Heart left ventricle (tissue), 16 donors: ENCODE measurements at regions not wholly inside any gene's neighbourhood (a gene's known extent, or its start where the extent isn't known, plus 50 kb on each side); places are given as distances from the start of the nearest gene placed in this dataset.

Experiments used
- ATAC-seq, 4 donors: fragments of 200-7000 bp; cut with Tn5 transposase; one replicate each; pipeline ENCODE4 v1.9.1; 2020 to 2022; ENCODE audit warnings: moderate library complexity in 4 of 4, mild to moderate bottlenecking in 3 of 4, moderate number of reproducible peaks in 1 of 4
- DNase-seq, 5 donors: peaks; one replicate each; pipeline ENCODE4 v3.0.0-alpha.2; 2020
- H3K27ac ChIP-seq, 12 donors: fragments of 200-600 bp; sonication (generic) in 4 of 12; one replicate each; pipeline versions ENCODE4 v1.5.0 to v1.8.0; 2016 to 2022; ENCODE audit warnings: mild to moderate bottlenecking in 2 of 12
- H3K27me3 ChIP-seq, 9 donors: fragments of 200-600 bp; sonication (generic) in 2 of 9; one replicate each; pipeline versions ENCODE4 v1.5.1 to v1.8.0; 2016 to 2022; ENCODE audit warnings: mild to moderate bottlenecking in 3 of 9
- H3K36me3 ChIP-seq, 9 donors: fragments of 200-600 bp; sonication (generic) in 2 of 9; one replicate each; pipeline versions ENCODE4 v1.5.0 to v1.8.0; 2018 to 2022; ENCODE audit warnings: mild to moderate bottlenecking in 2 of 9
- H3K4me1 ChIP-seq, 12 donors: fragments of 200-600 bp; sonication (generic) in 4 of 12; one replicate each; pipeline versions ENCODE4 v1.5.0 to v1.8.0; 2016 to 2022; ENCODE audit warnings: mild to moderate bottlenecking in 3 of 12
- H3K4me3 ChIP-seq, 12 donors: fragments of 200-600 bp; sonication (generic) in 4 of 12; one replicate each; pipeline versions ENCODE4 v1.5.0 to v1.8.0; 2017 to 2022; ENCODE audit warnings: mild to moderate bottlenecking in 9 of 12, moderate library complexity in 4 of 12
- H3K9me3 ChIP-seq, 12 donors: fragments of 200-600 bp; sonication (generic) in 4 of 12; one replicate each; pipeline versions ENCODE4 v1.5.0 to v1.8.0; 2016 to 2022; ENCODE audit warnings: mild to moderate bottlenecking in 1 of 12
- POLR2A ChIP-seq, 2 donors: fragments of 450-650 bp; IDR thresholded peaks; one replicate each; pipeline ENCODE4 v1.6.1; 2017; ENCODE audit warnings: antibody characterized with exemption in 2 of 2, mild to moderate bottlenecking in 2 of 2, moderate library complexity in 2 of 2
- WGBS, 4 donors: extraction: QIAGEN DNeasy Blood & Tissue Kit in 2 of 4; methylation state at CpG; one replicate each; pipeline versions ENCODE4 v1.1.5 to v1.1.7; 2013 to 2018; 5-methylcytosine and 5-hydroxymethylcytosine counted together
- intact Hi-C, 10 donors: fragments of 100-400 bp; cut with DNase I; formaldehyde crosslinking; loops; one replicate each; pipeline versions ENCODE4 v1.11.1 to v1.14.2; 2022
- TF ChIP-seq, protein P1 (sequence below), 12 donors: fragments of 200-600 bp; sonication (generic) in 4 of 12; IDR thresholded peaks; one replicate each; pipeline versions ENCODE4 v1.5.0 to v1.8.0; 2018 to 2022; ENCODE audit warnings: antibody characterized with exemption in 12 of 12, mild to moderate bottlenecking in 5 of 12
- donor health status: ischemic (EF 13 %, LVEDD 7.1; RV severe dilation, severe dysfunction).
- donor health status: healthy with polysubstance abuse.
- donor health status: DM: no; HTN: yes; CAD: no.
- donor health status: DM: no; HTN: no; CAD: no.
- donor health status: ischemic (EF 25% LVEDD 6.9; RV normal size, moderate dysfunction).
- donor health status: ischemic (EF 25% LVEDD 5.7; RV mildly dilated, moderate dysfunction).
- donor health status: healthy.
- donor health status: DM: yes; HTN: yes; CAD: no.
- donor health status: ischemic (EF 35%, LVEDD 5.7; RV mildly dilated, moderate dysfunction).
- donor health status: nonischemic (EF 11% LVEDD 7.7; RV severe dilation, severe dysfunction).
- donor health status: DM: yes; HTN: yes; CAD: no.
- donor health status: PGD.
- donor health status: ischemic (EF 29% LVEDD 5.4; RV normal size, mild dysfunction).
- donor health status: nonischemic (EF 23%, LVEDD 6.1; RV moderate dilation, normal function).

DNA sequence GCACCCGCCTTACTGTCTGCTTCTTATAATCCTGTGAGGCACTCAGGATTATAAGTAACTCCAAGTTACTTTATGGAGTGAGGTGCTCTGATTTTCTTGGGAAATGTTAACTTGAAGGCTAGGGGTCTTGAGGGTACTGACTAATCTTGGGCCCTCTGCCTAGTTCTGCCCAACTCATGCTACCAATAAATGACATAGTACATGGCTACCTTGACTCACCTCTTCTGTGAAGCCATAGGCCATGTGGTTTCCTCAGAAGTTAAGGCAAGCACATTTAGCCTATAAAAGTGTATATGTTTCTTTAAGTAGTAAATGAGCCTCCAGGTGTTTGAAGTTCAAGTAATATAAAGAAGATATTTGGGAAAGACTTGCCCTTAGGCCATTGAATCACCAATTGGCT is 99.8 kb upstream of the CASK start:
- Histone ChIP-seq H3K36me3 (no peaks in the 10 kb centered on the region), H3K27me3 (no peaks in the 10 kb centered on the region), H3K4me1 (no peaks in the 10 kb centered on the region), H3K4me3 (no peak overlapping the region), H3K9me3 (peaks cover 0 to 4% (median 0%) of the 10 kb centered on the region in 12 donors), H3K27ac (no peak overlapping the region)
- ATAC-seq (no peak), DNase-seq (no peak)
- intact Hi-C loops = no loop called here
- 82 to 100% (median 94%) methylated on average over 1 of the region's 1 CpG for WGBS, 4 donors
- no peak for TF ChIP-seq POLR2A (IDR thresholded peaks at IDR 0.05)
- TF ChIP-seq, protein P1, sequence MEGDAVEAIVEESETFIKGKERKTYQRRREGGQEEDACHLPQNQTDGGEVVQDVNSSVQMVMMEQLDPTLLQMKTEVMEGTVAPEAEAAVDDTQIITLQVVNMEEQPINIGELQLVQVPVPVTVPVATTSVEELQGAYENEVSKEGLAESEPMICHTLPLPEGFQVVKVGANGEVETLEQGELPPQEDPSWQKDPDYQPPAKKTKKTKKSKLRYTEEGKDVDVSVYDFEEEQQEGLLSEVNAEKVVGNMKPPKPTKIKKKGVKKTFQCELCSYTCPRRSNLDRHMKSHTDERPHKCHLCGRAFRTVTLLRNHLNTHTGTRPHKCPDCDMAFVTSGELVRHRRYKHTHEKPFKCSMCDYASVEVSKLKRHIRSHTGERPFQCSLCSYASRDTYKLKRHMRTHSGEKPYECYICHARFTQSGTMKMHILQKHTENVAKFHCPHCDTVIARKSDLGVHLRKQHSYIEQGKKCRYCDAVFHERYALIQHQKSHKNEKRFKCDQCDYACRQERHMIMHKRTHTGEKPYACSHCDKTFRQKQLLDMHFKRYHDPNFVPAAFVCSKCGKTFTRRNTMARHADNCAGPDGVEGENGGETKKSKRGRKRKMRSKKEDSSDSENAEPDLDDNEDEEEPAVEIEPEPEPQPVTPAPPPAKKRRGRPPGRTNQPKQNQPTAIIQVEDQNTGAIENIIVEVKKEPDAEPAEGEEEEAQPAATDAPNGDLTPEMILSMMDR (IDR thresholded peaks at IDR 0.05) = no peak

DNA sequence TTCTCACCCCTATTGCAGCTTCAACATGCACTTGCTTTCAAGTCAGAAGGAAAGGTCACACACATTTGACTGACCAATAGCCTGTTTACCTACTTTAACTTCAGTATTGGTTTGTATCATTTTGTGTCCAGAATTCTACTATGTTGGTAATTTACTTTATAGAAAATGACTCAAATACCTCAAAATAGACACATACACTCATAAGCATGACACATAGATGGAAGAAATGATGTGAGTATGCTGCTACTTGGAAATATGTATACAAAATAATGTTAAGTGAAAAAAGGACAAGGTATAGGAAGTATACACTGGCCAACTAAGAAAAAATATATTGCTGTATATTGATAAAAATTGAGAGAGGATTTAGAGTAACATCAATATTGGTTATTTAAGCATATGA is 98.8 kb upstream of the CASK start:
- Histone ChIP-seq H3K9me3 (peaks cover 0 to 4% (median 0%) of the 10 kb centered on the region in 12 donors), H3K27ac (no peak overlapping the region), H3K4me1 (no peaks in the 10 kb centered on the region), H3K36me3 (no peaks in the 10 kb centered on the region), H3K4me3 (no peak overlapping the region), H3K27me3 (no peaks in the 10 kb centered on the region)
- no peak for TF ChIP-seq POLR2A (IDR thresholded peaks at IDR 0.05)
- TF ChIP-seq, protein P1 (IDR thresholded peaks at IDR 0.05) = no peak
- no peak for DNase-seq
- ATAC-seq = no peak
- intact Hi-C loops = no loop called here

DNA sequence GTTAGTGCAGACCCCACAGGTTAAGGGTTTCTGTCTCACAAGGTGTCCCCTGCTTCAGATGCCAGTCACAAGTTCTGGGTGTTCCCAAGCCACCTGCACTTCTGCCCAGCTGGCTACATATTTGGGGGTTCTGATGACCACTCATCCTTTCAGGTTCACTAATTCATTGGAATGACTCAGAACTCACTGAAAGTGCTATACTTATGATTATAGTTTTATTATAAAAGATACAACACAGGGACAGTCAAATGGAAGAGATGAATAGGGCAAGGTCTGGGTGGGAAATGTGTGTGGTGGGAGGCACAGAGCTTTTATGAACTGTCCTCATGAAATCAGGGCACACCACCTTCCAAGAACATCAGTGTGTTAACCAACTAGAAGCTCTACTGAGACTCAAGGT is 97.7 kb upstream of the CASK start:
- intact Hi-C loops = no loop called here
- ATAC-seq (no peak), DNase-seq (no peak)
- Histone ChIP-seq H3K4me3 (no peak overlapping the region), H3K27ac (no peak overlapping the region), H3K27me3 (no peaks in the 10 kb centered on the region), H3K36me3 (no peaks in the 10 kb centered on the region), H3K4me1 (no peaks in the 10 kb centered on the region), H3K9me3 (peaks cover 0 to 4% (median 0%) of the 10 kb centered on the region in 12 donors)
- TF ChIP-seq, protein P1 (IDR thresholded peaks at IDR 0.05) = no peak
- no peak for TF ChIP-seq POLR2A (IDR thresholded peaks at IDR 0.05)

DNA sequence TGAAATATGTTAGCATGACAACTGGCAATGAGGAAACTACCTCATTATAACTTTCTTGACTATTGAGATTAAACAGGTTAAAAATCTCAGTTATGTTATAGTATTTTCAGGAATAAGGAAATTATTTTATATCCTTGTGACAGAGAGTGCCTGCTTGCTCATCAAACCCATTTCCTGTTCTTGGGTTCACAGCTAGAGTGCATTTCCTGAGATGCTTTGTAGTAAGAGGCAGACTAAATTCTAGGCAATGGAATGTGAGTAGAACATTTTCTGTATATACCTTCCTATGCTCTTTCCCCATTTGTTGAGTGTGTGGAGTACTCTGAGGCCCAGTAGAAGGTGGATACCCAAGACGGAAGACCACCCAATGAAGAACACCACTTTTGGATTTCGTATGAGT is 96.9 kb upstream of the CASK start:
- no peak overlapping the region for H3K27ac ChIP-seq
- H3K9me3 ChIP-seq = peaks cover 0 to 4% (median 0%) of the 10 kb centered on the region in 12 donors
- no peak overlapping the region for H3K4me3 ChIP-seq
- ATAC-seq = no peak
- no peak for DNase-seq
- H3K4me1 ChIP-seq = no peaks in the 10 kb centered on the region
- intact Hi-C loops = no loop called here
- no peaks in the 10 kb centered on the region for H3K27me3 ChIP-seq
- 76 to 87% (median 85%) methylated on average over 2 of the region's 2 CpGs for WGBS, 4 donors
- TF ChIP-seq POLR2A (IDR thresholded peaks at IDR 0.05) = no peak
- TF ChIP-seq, protein P1 (IDR thresholded peaks at IDR 0.05) = no peak
- no peaks in the 10 kb centered on the region for H3K36me3 ChIP-seq
